Panc1 (cell line): ENCODE measurements at regions not wholly inside any gene's neighbourhood (a gene's known extent, or its start where the extent isn't known, plus 50 kb on each side); places are given as distances from the start of the nearest gene placed in this dataset.

Experiments used
- POLR2AphosphoS5 ChIP-seq: IDR thresholded peaks from 2 replicates; pipeline ENCODE4 v1.6.1; 2012; ENCODE audit warnings: mild to moderate bottlenecking, low read depth, low read length, moderate library complexity
- TCF7L2 ChIP-seq: IDR thresholded peaks from 2 replicates; pipeline ENCODE4 v1.6.1; 2011; ENCODE audit warnings: mild to moderate bottlenecking, low read depth, low read length, inconsistent platforms
- TF ChIP-seq, protein P1 (sequence below): fragments of 450-650 bp; IDR thresholded peaks from 2 replicates; pipeline ENCODE4 v1.5.1; 2017; ENCODE audit warnings: mild to moderate bottlenecking
- TF ChIP-seq, protein P2 (sequence below), 2 experiments: IDR thresholded peaks; 2 replicates each; pipeline ENCODE4 v1.6.1; 2011 to 2012; ENCODE audit warnings: low read depth in 2 of 2, control low read depth in 1 of 2, low read length in 1 of 2, mild to moderate bottlenecking in 1 of 2, moderate library complexity in 1 of 2; ENCODE audit not compliant: insufficient read depth in 1 of 2

DNA sequence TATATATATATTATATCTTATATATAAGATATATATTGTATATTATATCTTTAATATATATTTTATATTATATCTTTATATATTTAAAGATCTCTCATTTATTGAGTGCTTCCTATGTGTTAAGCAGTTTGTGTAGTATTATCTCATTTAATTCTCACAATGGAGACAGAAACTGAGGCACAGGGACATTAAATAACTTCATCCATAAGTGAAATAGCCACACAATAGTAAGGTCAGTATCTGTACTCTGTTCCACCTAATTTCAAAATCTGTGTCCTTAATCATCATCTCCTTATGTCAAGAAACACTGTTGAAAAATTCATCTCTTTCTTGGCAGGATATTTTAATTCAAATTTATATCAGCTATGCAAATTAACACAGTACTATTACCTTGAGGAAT lies 52.8 kb upstream of the CD302 start:
- TF ChIP-seq, protein P1, sequence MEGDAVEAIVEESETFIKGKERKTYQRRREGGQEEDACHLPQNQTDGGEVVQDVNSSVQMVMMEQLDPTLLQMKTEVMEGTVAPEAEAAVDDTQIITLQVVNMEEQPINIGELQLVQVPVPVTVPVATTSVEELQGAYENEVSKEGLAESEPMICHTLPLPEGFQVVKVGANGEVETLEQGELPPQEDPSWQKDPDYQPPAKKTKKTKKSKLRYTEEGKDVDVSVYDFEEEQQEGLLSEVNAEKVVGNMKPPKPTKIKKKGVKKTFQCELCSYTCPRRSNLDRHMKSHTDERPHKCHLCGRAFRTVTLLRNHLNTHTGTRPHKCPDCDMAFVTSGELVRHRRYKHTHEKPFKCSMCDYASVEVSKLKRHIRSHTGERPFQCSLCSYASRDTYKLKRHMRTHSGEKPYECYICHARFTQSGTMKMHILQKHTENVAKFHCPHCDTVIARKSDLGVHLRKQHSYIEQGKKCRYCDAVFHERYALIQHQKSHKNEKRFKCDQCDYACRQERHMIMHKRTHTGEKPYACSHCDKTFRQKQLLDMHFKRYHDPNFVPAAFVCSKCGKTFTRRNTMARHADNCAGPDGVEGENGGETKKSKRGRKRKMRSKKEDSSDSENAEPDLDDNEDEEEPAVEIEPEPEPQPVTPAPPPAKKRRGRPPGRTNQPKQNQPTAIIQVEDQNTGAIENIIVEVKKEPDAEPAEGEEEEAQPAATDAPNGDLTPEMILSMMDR, result no peak
- TF ChIP-seq POLR2AphosphoS5 (no peak), TCF7L2 (no peak)
- TF ChIP-seq, protein P2, sequence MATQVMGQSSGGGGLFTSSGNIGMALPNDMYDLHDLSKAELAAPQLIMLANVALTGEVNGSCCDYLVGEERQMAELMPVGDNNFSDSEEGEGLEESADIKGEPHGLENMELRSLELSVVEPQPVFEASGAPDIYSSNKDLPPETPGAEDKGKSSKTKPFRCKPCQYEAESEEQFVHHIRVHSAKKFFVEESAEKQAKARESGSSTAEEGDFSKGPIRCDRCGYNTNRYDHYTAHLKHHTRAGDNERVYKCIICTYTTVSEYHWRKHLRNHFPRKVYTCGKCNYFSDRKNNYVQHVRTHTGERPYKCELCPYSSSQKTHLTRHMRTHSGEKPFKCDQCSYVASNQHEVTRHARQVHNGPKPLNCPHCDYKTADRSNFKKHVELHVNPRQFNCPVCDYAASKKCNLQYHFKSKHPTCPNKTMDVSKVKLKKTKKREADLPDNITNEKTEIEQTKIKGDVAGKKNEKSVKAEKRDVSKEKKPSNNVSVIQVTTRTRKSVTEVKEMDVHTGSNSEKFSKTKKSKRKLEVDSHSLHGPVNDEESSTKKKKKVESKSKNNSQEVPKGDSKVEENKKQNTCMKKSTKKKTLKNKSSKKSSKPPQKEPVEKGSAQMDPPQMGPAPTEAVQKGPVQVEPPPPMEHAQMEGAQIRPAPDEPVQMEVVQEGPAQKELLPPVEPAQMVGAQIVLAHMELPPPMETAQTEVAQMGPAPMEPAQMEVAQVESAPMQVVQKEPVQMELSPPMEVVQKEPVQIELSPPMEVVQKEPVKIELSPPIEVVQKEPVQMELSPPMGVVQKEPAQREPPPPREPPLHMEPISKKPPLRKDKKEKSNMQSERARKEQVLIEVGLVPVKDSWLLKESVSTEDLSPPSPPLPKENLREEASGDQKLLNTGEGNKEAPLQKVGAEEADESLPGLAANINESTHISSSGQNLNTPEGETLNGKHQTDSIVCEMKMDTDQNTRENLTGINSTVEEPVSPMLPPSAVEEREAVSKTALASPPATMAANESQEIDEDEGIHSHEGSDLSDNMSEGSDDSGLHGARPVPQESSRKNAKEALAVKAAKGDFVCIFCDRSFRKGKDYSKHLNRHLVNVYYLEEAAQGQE (IDR thresholded peaks at IDR 0.05; ENCODE audit: insufficient read depth in 1 of 2, low read depth in 2 of 2, low read length in 1 of 2), result no peak
